Common myeloid progenitor, CD34-positive (primary cell): ENCODE measurements at regions not wholly inside any gene's neighbourhood (a gene's known extent, or its start where the extent isn't known, plus 50 kb on each side); places are given as distances from the start of the nearest gene placed in this dataset.

Experiments used
- CTCF ChIA-PET: fragments of 350-600 bp; sonication (Branson Sonifier 250); formaldehyde crosslinking; loops from one replicate; lab custom pipeline; 2021; ENCODE audit warnings: antibody characterized with exemption; lab: Charles Lee
- POLR2A ChIA-PET: fragments of 350-600 bp; sonication (Branson Sonifier 250); formaldehyde crosslinking; loops from one replicate; lab custom pipeline; 2021; ENCODE audit warnings: antibody characterized with exemption; lab: Charles Lee
- DNase-seq, 3 donors: peaks; one replicate each; pipeline versions ENCODE4 v3.0.0 to v3.0.0-alpha.2; 2013
- H3K27ac ChIP-seq, 2 experiments: 1 replicate in 1 of 2; 2 replicates in 1 of 2; pipeline ENCODE4 v1.7.0; 2013; ENCODE audit warnings: inconsistent platforms in 2 of 2, low read length in 2 of 2, mild to moderate bottlenecking in 2 of 2, low read depth in 1 of 2, moderate library complexity in 1 of 2; ENCODE audit not compliant: severe bottlenecking in 2 of 2, insufficient read depth in 1 of 2, poor library complexity in 1 of 2
- H3K27me3 ChIP-seq, 5 experiments: replicated peaks in 2 of 5; 1 replicate in 3 of 5; 2 replicates in 2 of 5; pipeline versions ENCODE4 v1.6.1 to v1.7.0; 2013; ENCODE audit warnings: low read length in 4 of 5, mild to moderate bottlenecking in 2 of 5, moderate library complexity in 2 of 5, inconsistent platforms in 1 of 5; ENCODE audit not compliant: insufficient read depth in 5 of 5, control insufficient read depth in 4 of 5
- H3K36me3 ChIP-seq, 4 experiments: 1 replicate in 2 of 4; 2 replicates in 2 of 4; pipeline versions ENCODE4 v1.6.1 to v1.7.0; 2013; ENCODE audit warnings: low read length in 3 of 4, control low read depth in 1 of 4, mild to moderate bottlenecking in 1 of 4; ENCODE audit not compliant: control insufficient read depth in 4 of 4, insufficient read depth in 4 of 4
- H3K4me1 ChIP-seq, 4 experiments: 1 replicate in 3 of 4; 2 replicates in 1 of 4; pipeline versions ENCODE4 v1.6.1 to v1.7.1; 2013; ENCODE audit warnings: low read length in 3 of 4, mild to moderate bottlenecking in 3 of 4, control low read depth in 1 of 4, inconsistent platforms in 1 of 4, moderate library complexity in 1 of 4; ENCODE audit not compliant: control insufficient read depth in 4 of 4, insufficient read depth in 4 of 4; ENCODE audit errors: control extremely low read depth in 1 of 4
- H3K4me3 ChIP-seq, 7 experiments: 1 replicate in 4 of 7; 2 replicates in 3 of 7; pipeline versions ENCODE4 v1.5.1 to v1.7.0; 2013; ENCODE audit warnings: mild to moderate bottlenecking in 7 of 7, low read length in 6 of 7, moderate library complexity in 6 of 7, inconsistent platforms in 2 of 7, low read depth in 2 of 7, control low read depth in 1 of 7; ENCODE audit not compliant: insufficient read depth in 4 of 7, control insufficient read depth in 1 of 7; ENCODE audit errors: extremely low read depth in 1 of 7
- H3K9me3 ChIP-seq, 5 experiments: 1 replicate in 4 of 5; 2 replicates in 1 of 5; pipeline versions ENCODE4 v1.6.1 to v1.7.1; 2013; ENCODE audit warnings: low read length in 4 of 5, mild to moderate bottlenecking in 2 of 5, inconsistent platforms in 1 of 5, low read depth in 1 of 5, moderate library complexity in 1 of 5; ENCODE audit not compliant: control insufficient read depth in 4 of 5, insufficient read depth in 2 of 5; ENCODE audit errors: control extremely low read depth in 1 of 5
- WGBS: methylation state at CpG from one replicate; pipeline ENCODE4 v1.1.5; 2013; ENCODE audit not compliant: insufficient coverage; 5-methylcytosine and 5-hydroxymethylcytosine counted together

- Histone ChIP-seq H3K36me3 (no peaks in the 10 kb centered on the region), H3K4me1 (no peaks in the 10 kb centered on the region), H3K4me3 (no peak overlapping the region), H3K27ac (no peak overlapping the region), H3K9me3 (no peaks in the 10 kb centered on the region), H3K27me3 (no peaks in the 10 kb centered on the region)
- ChIA-PET POLR2A (no interaction called here), CTCF (no interaction called here)
- WGBS = 100% methylated on average over 2 of the region's 3 CpGs
- no peak for DNase-seq
Measured at GRCh38 chr2:62595474-62595873, 89.5 kb upstream of the TMEM17 start.

DNA sequence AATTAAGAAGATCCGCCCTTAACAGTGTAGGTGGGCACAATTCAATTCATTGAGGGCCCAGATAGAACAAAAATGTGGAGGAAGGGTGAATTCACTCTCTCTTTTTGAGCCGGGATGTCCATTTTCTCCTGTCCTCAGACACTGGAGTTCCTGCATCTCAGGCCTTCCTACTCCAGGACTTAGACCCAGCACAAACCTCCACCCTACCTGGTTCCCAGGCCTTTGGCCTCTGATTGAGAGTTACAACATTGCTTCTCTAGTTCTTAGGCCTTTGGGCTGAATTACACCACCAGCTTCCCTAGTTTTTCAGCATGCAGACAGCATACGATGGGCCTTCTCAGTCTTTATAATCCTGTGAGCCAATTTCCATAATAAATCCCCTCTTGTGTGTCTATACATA lies 87.8 kb upstream of the TMEM17 start:
- DNase-seq = no peak
- H3K4me3 ChIP-seq = no peak overlapping the region
- ChIA-PET CTCF (no interaction called here), POLR2A (no interaction called here)
- H3K36me3 ChIP-seq = no peaks in the 10 kb centered on the region
- H3K27me3 ChIP-seq = no peaks in the 10 kb centered on the region
- H3K9me3 ChIP-seq = no peaks in the 10 kb centered on the region
- H3K27ac ChIP-seq = no peak overlapping the region
- H3K4me1 ChIP-seq = no peaks in the 10 kb centered on the region
- 100% methylated on average over 2 of the region's 3 CpGs for WGBS

DNA sequence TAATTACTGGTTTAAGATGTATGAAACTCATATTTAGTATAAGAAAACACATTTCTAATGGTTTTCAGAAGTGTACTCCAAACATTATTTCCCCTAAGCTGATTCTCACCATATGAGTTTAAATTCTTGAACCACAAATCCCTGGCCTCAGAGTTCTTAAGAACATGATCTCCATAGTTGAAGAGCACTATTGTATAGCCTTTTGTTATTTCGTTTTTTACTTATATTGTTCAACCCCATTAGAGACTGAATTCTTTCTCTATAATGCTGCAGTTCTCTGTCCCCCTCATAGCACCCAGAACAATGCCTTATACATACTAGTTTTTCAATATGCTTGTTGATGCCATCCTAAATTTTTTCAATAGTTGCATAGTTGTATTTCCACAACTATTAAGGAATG lies 85.5 kb upstream of the TMEM17 start:
- 100% methylated on average over 1 of the region's 1 CpG for WGBS
- H3K4me1 ChIP-seq = no peaks in the 10 kb centered on the region
- H3K27ac ChIP-seq = no peak overlapping the region
- H3K9me3 ChIP-seq = no peaks in the 10 kb centered on the region
- no peaks in the 10 kb centered on the region for H3K27me3 ChIP-seq
- no peak overlapping the region for H3K4me3 ChIP-seq
- H3K36me3 ChIP-seq = no peaks in the 10 kb centered on the region
- DNase-seq = no peak
- ChIA-PET POLR2A (no interaction called here), CTCF (no interaction called here)

DNA sequence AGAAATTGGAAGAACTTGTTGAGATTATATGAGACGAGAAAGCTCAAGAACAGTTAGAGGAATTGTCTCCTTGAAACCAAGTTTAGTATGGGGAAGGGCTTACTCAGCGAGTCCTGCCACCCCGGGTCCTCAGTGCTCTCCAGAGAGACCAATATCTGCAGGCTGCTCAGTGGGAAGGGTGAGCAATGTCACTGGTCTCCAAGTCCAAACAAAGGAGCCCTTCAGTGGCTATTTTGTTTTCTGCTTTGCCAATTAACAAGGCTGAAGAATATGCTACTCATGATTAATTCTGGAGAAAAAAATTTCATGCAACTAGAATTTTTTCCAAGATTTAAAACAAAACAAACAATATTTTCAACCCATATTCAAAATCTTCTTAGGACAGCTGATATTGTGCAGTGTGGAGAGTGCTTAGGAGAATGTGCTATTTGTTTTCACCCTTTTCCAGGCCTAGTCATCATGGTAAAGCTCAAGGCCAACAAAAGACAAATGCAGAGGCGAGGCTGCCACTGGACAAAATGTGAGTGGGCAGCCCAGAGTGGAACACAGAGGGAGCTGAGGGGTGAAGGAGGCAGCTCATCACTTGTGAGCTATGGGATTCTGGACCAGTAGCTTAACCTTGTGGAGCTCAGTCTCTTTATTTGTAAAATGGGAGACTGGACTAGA lies 83.8 kb upstream of the TMEM17 start:
- CTCF ChIA-PET = no interaction called here
- Histone ChIP-seq H3K4me1 (no peaks in the 10 kb centered on the region), H3K9me3 (no peaks in the 10 kb centered on the region), H3K36me3 (no peaks in the 10 kb centered on the region), H3K4me3 (no peak overlapping the region), H3K27me3 (no peaks in the 10 kb centered on the region), H3K27ac (no peak overlapping the region)
- POLR2A ChIA-PET = no interaction called here
- DNase-seq = no peak
- 100% methylated on average over 3 of the region's 4 CpGs for WGBS

DNA sequence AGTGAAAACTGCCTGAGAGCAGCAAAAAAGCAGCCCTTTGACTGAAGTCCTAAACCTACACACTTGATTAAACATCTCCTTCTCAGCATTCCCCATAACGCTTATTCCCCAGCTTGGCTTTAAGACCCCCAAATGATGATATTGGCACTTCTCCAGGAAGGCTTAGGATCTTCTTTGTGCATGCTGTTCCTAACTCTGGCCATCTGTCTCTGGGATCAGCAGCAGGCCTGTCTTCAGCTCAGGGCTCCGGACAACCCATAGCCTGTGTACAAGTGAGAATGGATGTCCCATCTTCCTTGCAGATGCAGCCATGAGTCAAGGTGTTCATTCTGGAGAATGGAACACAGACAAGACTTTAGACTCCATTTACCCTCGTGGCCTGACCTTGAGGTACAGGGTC lies 81.6 kb upstream of the TMEM17 start:
- 96% methylated on average over 3 of the region's 3 CpGs for WGBS
- H3K27ac ChIP-seq = no peak overlapping the region

DNA sequence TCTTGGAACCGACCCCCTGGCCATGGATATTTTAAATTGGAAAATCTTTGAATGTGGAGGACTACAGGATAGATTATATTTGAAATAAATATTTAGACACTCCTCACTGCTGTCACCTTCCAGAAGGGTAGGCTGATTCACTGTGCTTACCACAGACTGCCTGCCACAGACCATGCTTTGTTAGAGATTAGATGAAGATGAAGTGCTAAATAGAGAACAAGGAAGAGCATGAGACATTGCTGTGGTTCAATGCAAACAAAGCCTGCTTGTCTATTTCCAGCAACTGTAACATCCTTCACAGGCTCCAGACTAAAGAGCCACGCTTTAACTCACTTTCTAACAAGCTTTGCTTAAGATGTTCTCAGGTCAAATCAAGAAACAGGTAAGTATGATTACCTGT lies 81.0 kb upstream of the TMEM17 start:
- no CpG with 5 or more reads among the region's 2 CpGs for WGBS
- H3K4me1 ChIP-seq = no peaks in the 10 kb centered on the region
- H3K27me3 ChIP-seq = no peaks in the 10 kb centered on the region
- DNase-seq = peak; percentile 33 to 90 (median 75)
- CTCF ChIA-PET = no interaction called here
- H3K9me3 ChIP-seq = no peaks in the 10 kb centered on the region
- H3K27ac ChIP-seq = no peak overlapping the region
- POLR2A ChIA-PET = no interaction called here
- H3K4me3 ChIP-seq = no peak overlapping the region
- no peaks in the 10 kb centered on the region for H3K36me3 ChIP-seq

More for the DNA sequence above, 81.6 kb upstream of the TMEM17 start:
- H3K27me3 ChIP-seq = no peaks in the 10 kb centered on the region
- no peaks in the 10 kb centered on the region for H3K4me1 ChIP-seq
- H3K9me3 ChIP-seq = no peaks in the 10 kb centered on the region
- ChIA-PET POLR2A (interaction anchor here (1.1 kb wide), 1 partner anchor 9 kb away, joined by 3 read pairs; no protein-coding TSS in a partner anchor), CTCF (no interaction called here)
- no peak overlapping the region for H3K4me3 ChIP-seq
- no peak for DNase-seq
- H3K36me3 ChIP-seq = no peaks in the 10 kb centered on the region

- WGBS = 75% methylated on average over 4 of the region's 7 CpGs
- H3K27me3 ChIP-seq = no peaks in the 10 kb centered on the region
- CTCF ChIA-PET = no interaction called here
- H3K9me3 ChIP-seq = no peaks in the 10 kb centered on the region
- H3K27ac ChIP-seq = no peak overlapping the region
- DNase-seq = no peak
- no peak overlapping the region for H3K4me3 ChIP-seq
- no peaks in the 10 kb centered on the region for H3K4me1 ChIP-seq
- H3K36me3 ChIP-seq = no peaks in the 10 kb centered on the region
- POLR2A ChIA-PET = interaction anchor here (0.8 kb wide), 1 partner anchor 9 kb away, joined by 3 read pairs; no protein-coding TSS in a partner anchor
Measured at GRCh38 chr2:62578803-62579640, 73.0 kb upstream of the TMEM17 start.
